GM21717 (cell line): ENCODE measurements at regions not wholly inside any gene's neighbourhood (a gene's known extent, or its start where the extent isn't known, plus 50 kb on each side); places are given as distances from the start of the nearest gene placed in this dataset.
"Not testable (repeated sequence)": the region's sequence is repeated elsewhere in the genome, so short reads cannot be mapped to it uniquely, and the experiment has no call there.

Experiments used
- ATAC-seq: cut with Tn5 transposase; IDR thresholded peaks from one replicate; pipeline ENCODE4 v1.9.1; 2021; ENCODE audit warnings: mild to moderate bottlenecking, moderate library complexity; ENCODE audit not compliant: unreplicated experiment

- not testable (repeated sequence) for ATAC-seq
Measured at GRCh38 chr1:219863816-219864215, 64.5 kb downstream of the SLC30A10 start.

GRCh38 chr1:219862366-219862765 is 66.0 kb downstream of the SLC30A10 start:
- ATAC-seq: no peak

GRCh38 chr1:219858980-219859379 is 69.4 kb downstream of the SLC30A10 start:
- ATAC-seq: no peak

GRCh38 chr1:219847215-219847855 is 81.0 kb downstream of the SLC30A10 start:
- ATAC-seq: no peak

- ATAC-seq: not testable (repeated sequence)
Measured at GRCh38 chr1:219839595-219839994, 88.8 kb downstream of the SLC30A10 start.

GRCh38 chr1:219837994-219838294 is 90.4 kb downstream of the SLC30A10 start:
- ATAC-seq: no peak

GRCh38 chr1:219837274-219837993 is 90.9 kb downstream of the SLC30A10 start:
- ATAC-seq: no peak

GRCh38 chr1:219834314-219834917 is 93.9 kb downstream of the SLC30A10 start:
- ATAC-seq: no peak

- ATAC-seq: no peak
Measured at GRCh38 chr1:219833214-219833815, 95.0 kb downstream of the SLC30A10 start.

- ATAC-seq: no peak
Measured at GRCh38 chr1:219826290-219826689, 102.1 kb downstream of the SLC30A10 start.

GRCh38 chr1:219825355-219825754 is 103.0 kb downstream of the SLC30A10 start:
- no peak for ATAC-seq

GRCh38 chr1:219824338-219824737 is 104.0 kb downstream of the SLC30A10 start:
- ATAC-seq: no peak

- ATAC-seq: no peak
Measured at GRCh38 chr1:219820551-219820950, 107.8 kb downstream of the SLC30A10 start.

- ATAC-seq: no peak
Measured at GRCh38 chr1:219817914-219818313, 110.4 kb downstream of the SLC30A10 start.

GRCh38 chr1:219813294-219813693 is 115.1 kb downstream of the SLC30A10 start:
- ATAC-seq: no peak

- peak; percentile 88 for ATAC-seq
Measured at GRCh38 chr1:219812491-219813203, 115.7 kb downstream of the SLC30A10 start.

- ATAC-seq: no peak
Measured at GRCh38 chr1:219812086-219812485, 116.3 kb downstream of the SLC30A10 start.

GRCh38 chr1:219810451-219810850 is 117.9 kb downstream of the SLC30A10 start:
- no peak for ATAC-seq

GRCh38 chr1:219808790-219809189 is 119.6 kb downstream of the SLC30A10 start:
- ATAC-seq: no peak

GRCh38 chr1:219806642-219807041 is 121.7 kb downstream of the SLC30A10 start:
- no peak for ATAC-seq

GRCh38 chr1:219806020-219806419 is 122.3 kb downstream of the SLC30A10 start:
- ATAC-seq: no peak
